Stimulated activated CD8-positive, alpha-beta memory T cell treated with anti-CD3 and anti-CD28 coated beads, Interleukin-7, amount 100 ng/mL, for 48 hours (primary cell): ENCODE measurements at regions not wholly inside any gene's neighbourhood (a gene's known extent, or its start where the extent isn't known, plus 50 kb on each side); places are given as distances from the start of the nearest gene placed in this dataset.
"Not testable (repeated sequence)": the region's sequence is repeated elsewhere in the genome, so short reads cannot be mapped to it uniquely, and the experiment has no call there.

Experiments
- DNase-seq, 2 donors: peaks; one replicate each; pipeline ENCODE4 v3.0.0-alpha.2; 2020; ENCODE audit warnings: low read depth in 1 of 2; ENCODE audit errors: extremely low read depth in 1 of 2

DNA sequence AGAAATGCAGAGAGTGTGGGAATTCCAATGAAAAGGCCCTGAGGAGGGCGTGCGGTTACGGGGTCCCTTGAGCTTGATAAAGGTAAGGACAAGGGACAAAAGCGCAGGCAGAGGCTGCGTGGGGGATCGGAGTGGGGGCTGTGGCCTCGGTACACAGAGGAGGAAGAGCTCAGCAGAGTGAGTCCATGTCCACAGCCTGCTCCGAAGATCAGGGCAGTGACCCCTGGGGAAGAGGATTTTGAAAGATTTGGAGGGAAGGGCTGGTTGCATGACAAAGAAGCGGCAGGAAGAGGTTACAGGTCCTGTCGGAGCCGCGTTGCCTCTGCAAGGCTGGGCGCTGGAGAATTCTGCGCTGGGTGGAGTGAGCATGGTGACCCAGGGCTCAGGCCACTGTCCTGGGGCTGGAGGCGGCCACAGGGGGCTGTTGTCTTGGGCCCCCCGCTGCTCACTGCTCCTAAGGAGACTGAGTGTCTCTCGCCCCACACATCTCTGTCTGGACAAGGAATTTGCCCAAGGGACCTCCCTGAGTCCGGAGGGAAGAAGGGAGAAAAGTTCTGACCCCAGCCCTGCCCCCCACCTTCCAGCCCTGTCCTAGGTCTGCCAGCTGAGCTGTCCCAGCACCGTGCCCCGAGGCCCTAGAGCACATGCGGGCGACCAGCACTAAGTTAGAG is 69.8 kb upstream of the INSIG1 start:
- no peak for DNase-seq

- DNase-seq, result no peak
Measured at GRCh38 chr7:155228459-155228845, 69.2 kb upstream of the INSIG1 start.

- no peak for DNase-seq
Measured at GRCh38 chr7:155228894-155229293, 68.8 kb upstream of the INSIG1 start.

DNA sequence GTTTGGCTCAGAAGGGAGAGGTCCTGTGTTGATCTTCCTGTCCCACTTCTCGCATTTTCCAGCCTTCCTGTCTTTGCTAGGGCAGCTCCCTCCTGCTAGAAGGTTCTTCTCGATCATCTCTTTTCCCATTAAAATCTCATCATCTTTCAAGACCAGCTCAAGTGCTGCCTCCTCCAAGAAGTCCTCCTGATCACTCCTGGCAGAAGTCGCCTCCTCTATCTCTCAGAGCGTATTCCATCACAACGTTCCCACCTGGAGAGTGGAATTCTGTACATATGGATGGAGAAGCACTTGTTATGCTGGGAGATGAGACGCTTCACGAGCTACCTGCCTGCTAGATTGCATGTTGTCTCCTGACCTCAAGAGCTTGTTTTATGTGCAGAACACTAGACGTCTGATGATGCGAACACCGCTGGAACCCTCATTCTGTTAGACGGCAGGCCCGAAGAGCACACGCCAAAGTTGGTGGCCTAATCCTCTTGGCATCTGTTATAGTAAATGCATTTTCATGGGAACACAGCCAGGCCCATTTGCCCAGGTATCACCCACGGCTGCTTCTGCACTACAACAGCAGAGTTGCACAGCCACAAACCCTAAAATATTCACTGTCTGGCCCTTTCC is 68.0 kb upstream of the INSIG1 start:
- DNase-seq, result no peak

DNA sequence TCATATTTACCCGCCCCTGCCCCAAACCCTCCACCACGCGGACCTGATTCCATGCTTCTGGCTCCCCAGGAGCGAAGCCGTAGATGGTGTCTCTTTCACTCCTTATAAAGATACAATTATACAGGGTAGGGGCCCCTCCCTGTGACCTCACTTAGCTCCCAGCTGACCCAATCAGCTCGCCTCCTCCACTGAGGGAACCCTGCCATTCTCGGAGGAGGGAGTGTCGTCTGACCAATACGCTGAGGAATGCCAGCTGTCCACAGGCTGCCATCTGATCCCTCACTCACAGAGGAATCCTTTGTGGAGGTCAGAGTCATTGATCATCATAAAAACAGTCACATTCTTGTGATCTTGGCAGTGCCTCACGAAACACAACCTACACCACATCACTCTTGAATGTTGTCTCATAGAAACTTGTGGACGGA is 67.5 kb upstream of the INSIG1 start:
- DNase-seq, result no peak

GRCh38 chr7:155231241-155231800 is 66.4 kb upstream of the INSIG1 start:
- no peak for DNase-seq

DNA sequence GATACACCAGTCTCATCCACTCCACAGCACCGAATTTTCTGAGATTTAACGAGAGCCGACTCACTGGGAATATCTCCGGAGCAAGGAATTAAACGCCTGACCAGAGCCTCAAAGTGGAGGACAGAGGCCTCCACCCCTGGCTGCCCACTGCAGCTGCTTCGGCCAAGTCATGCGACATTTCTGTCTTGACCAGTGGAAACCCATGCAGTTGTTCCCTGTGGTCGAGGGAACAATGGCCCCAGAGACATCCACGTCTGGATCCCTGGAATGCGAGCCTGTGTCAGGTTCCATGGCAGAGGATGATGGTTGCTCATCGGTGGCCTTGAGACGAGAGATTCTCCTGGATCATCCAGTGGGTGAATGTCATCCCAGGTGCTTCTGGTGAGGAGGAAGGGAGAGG is 65.7 kb upstream of the INSIG1 start:
- DNase-seq, result no peak

- no peak for DNase-seq
Measured at GRCh38 chr7:155232911-155233310, 64.8 kb upstream of the INSIG1 start.

GRCh38 chr7:155233311-155234157 is 64.1 kb upstream of the INSIG1 start:
- DNase-seq, result no peak

DNA sequence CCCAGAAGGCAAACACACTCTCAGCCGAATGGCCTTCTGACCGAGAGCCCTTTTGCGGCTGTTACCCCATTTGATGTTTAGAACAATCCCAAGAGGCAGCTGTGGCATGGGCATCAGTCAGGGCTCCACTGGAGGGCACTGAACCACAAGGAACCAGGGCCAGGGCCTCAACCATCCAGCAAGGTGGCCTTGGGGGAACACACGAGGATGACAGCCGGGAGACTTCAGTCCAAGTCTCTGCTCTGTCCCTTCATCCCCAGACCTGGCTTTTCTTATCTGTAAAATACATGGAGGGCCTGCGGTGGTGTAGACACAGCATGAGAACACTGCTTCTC is 63.6 kb upstream of the INSIG1 start:
- DNase-seq, result no peak

GRCh38 chr7:155234950-155235789 is 62.5 kb upstream of the INSIG1 start:
- DNase-seq, result no peak

GRCh38 chr7:155236386-155236785 is 61.3 kb upstream of the INSIG1 start:
- DNase-seq, result no peak

GRCh38 chr7:155237297-155237696 is 60.4 kb upstream of the INSIG1 start:
- DNase-seq, result no peak

GRCh38 chr7:155237730-155238129 is 59.9 kb upstream of the INSIG1 start:
- DNase-seq, result no peak

- DNase-seq, result not testable (repeated sequence)
Measured at GRCh38 chr7:155239431-155240087, 58.1 kb upstream of the INSIG1 start.

DNA sequence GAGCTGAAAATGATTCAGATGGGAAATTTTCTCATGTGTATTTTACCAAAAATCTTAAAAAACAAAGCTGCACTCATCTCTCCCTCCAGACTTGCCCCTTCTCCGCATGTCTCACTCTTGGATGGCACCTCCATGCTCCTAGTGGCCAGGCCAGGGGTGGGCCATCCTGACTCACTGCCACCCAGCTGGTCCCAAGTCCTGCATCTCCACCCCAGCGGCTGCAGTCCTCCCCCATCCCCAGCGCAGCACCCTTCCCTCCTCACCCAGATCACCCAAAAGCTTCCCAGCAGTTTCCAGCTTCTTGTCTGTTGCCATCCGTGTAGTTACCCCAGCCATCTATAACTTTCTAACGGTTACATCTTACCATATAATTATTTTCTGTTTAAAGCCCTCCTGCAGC is 53.0 kb upstream of the INSIG1 start:
- DNase-seq, result no peak

- DNase-seq, result no peak
Measured at GRCh38 chr7:155247479-155248365, 50.0 kb upstream of the INSIG1 start.
